ENCODE measurements at regions not wholly inside any gene's neighbourhood (a gene's known extent, or its start where the extent isn't known, plus 50 kb on each side); places are given as distances from the start of the nearest gene placed in this dataset.

DNA sequence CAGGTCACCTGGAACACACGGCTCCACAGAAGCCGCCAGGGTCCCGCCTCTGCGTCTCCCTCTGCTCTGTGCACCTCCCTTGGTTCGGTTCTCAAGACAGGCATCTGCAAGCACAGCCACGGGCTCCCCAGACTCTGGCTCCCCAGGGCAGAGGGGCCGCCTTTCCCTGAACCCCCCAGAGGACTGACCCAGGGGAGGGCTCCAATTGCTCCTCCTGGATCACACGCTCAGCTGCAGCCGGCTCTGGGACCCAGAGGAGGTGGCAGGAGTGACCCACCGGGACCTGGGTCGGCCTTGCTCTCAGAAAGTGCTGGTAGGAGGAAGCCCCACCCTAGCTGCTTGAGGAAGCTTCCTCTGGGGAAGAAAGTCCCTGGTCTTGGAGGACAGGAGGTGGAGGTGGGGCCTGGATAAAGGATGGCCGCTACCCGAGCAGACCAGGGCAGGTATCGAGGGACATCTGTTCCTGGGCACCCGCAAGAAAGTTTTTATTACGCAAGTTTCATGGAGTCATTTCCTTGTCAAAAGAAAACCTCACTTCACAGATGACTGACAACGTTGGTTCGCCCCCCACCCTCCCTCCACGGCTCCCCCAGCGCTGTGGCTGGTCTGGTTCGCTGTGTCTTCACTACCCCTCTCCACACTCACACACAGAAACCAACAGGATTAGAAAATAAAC is 103.9 kb upstream of the AFDN start:
- TF ChIP-seq ZNF114 (tag by site-specific recombination; IDR thresholded peaks at IDR 0.05) = no peak
- no peak for TF ChIP-seq ZNF274 (IDR thresholded peaks at IDR 0.05; ENCODE audit: low read length)
- no peak for TF ChIP-seq ZNF274 (tag by site-specific recombination; IDR thresholded peaks at IDR 0.05; ENCODE audit: borderline replicate concordance)
- no peak for TF ChIP-seq KLF8 (tag by site-specific recombination; IDR thresholded peaks at IDR 0.05)
- no peak for TF ChIP-seq ZNF239 (tag by site-specific recombination; IDR thresholded peaks at IDR 0.05)
- no peak for TF ChIP-seq ZNF560 (tag by site-specific recombination; IDR thresholded peaks at IDR 0.05; ENCODE audit: borderline replicate concordance)
- TF ChIP-seq YY2 (tag by site-specific recombination; IDR thresholded peaks at IDR 0.05) = no peak
- TF ChIP-seq GLI4 (tag by site-specific recombination; IDR thresholded peaks at IDR 0.05) = no peak
- no peak for TF ChIP-seq ZNF621 (tag by site-specific recombination; IDR thresholded peaks at IDR 0.05)
- no peak for TF ChIP-seq HOXC10 (CRISPR knock-in tag; IDR thresholded peaks at IDR 0.05)
- TF ChIP-seq TRIM28 (IDR thresholded peaks at IDR 0.05; ENCODE audit: borderline replicate concordance, low read length) = no peak
- TF ChIP-seq ZNF140 (tag by site-specific recombination; IDR thresholded peaks at IDR 0.05) = no peak
- TF ChIP-seq ZNF558 (tag by site-specific recombination; IDR thresholded peaks at IDR 0.05) = no peak
- TF ChIP-seq BCL11A (tag by site-specific recombination; IDR thresholded peaks at IDR 0.05; ENCODE audit: low read depth) = no peak
- no peak for TF ChIP-seq SCRT1 (tag by site-specific recombination; IDR thresholded peaks at IDR 0.05; ENCODE audit: borderline replicate concordance)
- no peak for TF ChIP-seq ZNF391 (tag by site-specific recombination; IDR thresholded peaks at IDR 0.05; ENCODE audit: borderline replicate concordance, low read depth)
- TF ChIP-seq, protein P1, sequence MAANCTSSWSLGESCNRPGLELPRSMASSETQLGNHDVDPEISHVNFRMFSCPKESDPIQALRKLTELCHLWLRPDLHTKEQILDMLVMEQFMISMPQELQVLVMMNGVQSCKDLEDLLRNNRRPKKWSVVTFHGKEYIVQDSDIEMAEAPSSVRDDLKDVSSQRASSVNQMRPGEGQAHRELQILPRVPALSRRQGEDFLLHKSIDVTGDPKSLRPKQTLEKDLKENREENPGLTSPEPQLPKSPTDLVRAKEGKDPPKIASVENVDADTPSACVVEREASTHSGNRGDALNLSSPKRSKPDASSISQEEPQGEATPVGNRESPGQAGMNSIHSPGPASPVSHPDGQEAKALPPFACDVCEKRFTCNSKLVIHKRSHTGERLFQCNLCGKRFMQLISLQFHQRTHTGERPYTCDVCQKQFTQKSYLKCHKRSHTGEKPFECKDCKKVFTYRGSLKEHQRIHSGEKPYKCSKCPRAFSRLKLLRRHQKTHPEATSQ (tag by site-specific recombination; IDR thresholded peaks at IDR 0.05) = no peak
- ChIA-PET CTCF (no interaction called here), POLR2A (no interaction called here)
- no peaks in the 10 kb centered on the region for H3K4me1 ChIP-seq (ENCODE audit: control insufficient read depth, insufficient read depth, low read length)
- no peaks in the 10 kb centered on the region for H3K9me3 ChIP-seq (ENCODE audit: control insufficient read depth, insufficient read depth, low read depth, low read length)
- H3K27ac ChIP-seq (ENCODE audit: extremely low read depth, low read depth, low read length) = no peak overlapping the region
- H3K4me3 ChIP-seq (ENCODE audit: low read depth, low read length) = no peak overlapping the region
- no peaks in the 10 kb centered on the region for H3K36me3 ChIP-seq (ENCODE audit: control insufficient read depth in 2 of 2, insufficient read depth in 1 of 2, low read length in 2 of 2)

DNA sequence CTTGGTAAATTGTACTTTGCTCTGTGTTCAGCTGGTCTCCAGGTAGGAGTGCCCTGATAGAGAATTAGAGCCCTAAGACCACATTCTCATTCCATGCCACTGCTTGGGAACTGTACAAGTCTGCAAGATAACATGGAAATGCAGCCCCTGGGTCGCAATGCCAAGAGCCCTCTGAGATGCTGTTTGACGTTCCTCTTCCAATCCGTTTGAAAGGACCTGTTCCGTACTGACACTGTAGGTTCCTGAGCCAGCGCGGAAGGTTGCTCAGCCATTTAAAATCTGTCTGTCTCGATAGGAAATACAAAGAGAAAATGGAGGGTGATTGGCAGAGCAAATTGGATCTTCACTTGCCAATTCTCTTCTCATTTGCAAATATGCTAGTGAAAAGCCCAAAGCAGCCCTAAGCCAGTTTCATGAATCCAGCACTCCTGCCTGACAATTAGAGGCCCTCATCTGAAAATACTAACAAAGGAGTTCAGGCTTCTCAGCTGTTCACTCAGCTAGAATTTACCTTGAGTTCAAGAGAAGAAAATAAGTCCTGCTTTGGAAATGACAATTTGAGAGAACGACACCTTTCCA is 100.6 kb upstream of the AFDN start:
- no peaks in the 10 kb centered on the region for H3K36me3 ChIP-seq (ENCODE audit: control insufficient read depth in 2 of 2, insufficient read depth in 1 of 2, low read length in 2 of 2)
- no peak overlapping the region for H3K27ac ChIP-seq (ENCODE audit: extremely low read depth, low read depth, low read length)
- no peaks in the 10 kb centered on the region for H3K4me1 ChIP-seq (ENCODE audit: control insufficient read depth, insufficient read depth, low read length)
- ChIA-PET CTCF (interaction anchor here (0.6 kb wide), 1 partner anchor 44 kb away, joined by 3 read pairs; no protein-coding TSS in a partner anchor), POLR2A (no interaction called here)
- H3K4me3 ChIP-seq (ENCODE audit: low read depth, low read length) = no peak overlapping the region
- TF ChIP-seq ZNF211 (tag by site-specific recombination; IDR thresholded peaks at IDR 0.05; ENCODE audit: low read depth) (no peak), INSM2 (tag by site-specific recombination; IDR thresholded peaks at IDR 0.05) (no peak), OVOL3 (tag by site-specific recombination; IDR thresholded peaks at IDR 0.05) (no peak), ZNF639 (tag by site-specific recombination; IDR thresholded peaks at IDR 0.05) (no peak), ZNF239 (tag by site-specific recombination; IDR thresholded peaks at IDR 0.05) (no peak), ZNF37A (tag by site-specific recombination; IDR thresholded peaks at IDR 0.05) (no peak), ZNF140 (tag by site-specific recombination; IDR thresholded peaks at IDR 0.05) (no peak)
- TF ChIP-seq, protein P2, sequence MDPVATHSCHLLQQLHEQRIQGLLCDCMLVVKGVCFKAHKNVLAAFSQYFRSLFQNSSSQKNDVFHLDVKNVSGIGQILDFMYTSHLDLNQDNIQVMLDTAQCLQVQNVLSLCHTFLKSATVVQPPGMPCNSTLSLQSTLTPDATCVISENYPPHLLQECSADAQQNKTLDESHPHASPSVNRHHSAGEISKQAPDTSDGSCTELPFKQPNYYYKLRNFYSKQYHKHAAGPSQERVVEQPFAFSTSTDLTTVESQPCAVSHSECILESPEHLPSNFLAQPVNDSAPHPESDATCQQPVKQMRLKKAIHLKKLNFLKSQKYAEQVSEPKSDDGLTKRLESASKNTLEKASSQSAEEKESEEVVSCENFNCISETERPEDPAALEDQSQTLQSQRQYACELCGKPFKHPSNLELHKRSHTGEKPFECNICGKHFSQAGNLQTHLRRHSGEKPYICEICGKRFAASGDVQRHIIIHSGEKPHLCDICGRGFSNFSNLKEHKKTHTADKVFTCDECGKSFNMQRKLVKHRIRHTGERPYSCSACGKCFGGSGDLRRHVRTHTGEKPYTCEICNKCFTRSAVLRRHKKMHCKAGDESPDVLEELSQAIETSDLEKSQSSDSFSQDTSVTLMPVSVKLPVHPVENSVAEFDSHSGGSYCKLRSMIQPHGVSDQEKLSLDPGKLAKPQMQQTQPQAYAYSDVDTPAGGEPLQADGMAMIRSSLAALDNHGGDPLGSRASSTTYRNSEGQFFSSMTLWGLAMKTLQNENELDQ (tag by site-specific recombination; IDR thresholded peaks at IDR 0.05; ENCODE audit: low read depth) = no peak
- TF ChIP-seq, protein P3, sequence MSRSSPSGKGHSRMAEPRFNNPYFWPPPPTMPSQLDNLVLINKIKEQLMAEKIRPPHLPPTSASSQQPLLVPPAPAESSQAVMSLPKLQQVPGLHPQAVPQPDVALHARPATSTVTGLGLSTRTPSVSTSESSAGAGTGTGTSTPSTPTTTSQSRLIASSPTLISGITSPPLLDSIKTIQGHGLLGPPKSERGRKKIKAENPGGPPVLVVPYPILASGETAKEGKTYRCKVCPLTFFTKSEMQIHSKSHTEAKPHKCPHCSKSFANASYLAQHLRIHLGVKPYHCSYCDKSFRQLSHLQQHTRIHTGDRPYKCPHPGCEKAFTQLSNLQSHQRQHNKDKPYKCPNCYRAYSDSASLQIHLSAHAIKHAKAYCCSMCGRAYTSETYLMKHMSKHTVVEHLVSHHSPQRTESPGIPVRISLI (tag by site-specific recombination; IDR thresholded peaks at IDR 0.05) = no peak
- no peaks in the 10 kb centered on the region for H3K9me3 ChIP-seq (ENCODE audit: control insufficient read depth, insufficient read depth, low read depth, low read length)
